GM19372 (cell line): ENCODE measurements at regions not wholly inside any gene's neighbourhood (a gene's known extent, or its start where the extent isn't known, plus 50 kb on each side); places are given as distances from the start of the nearest gene placed in this dataset.

ENCODE experiments used
- ATAC-seq: cut with Tn5 transposase; IDR thresholded peaks from one replicate; pipeline ENCODE4 v1.9.1; 2021; ENCODE audit warnings: mild to moderate bottlenecking, low read depth, moderate library complexity; ENCODE audit not compliant: unreplicated experiment

- no peak for ATAC-seq
Observed at GRCh38 chr5:77948476-77948875, 172.3 kb upstream of the TBCA start.

DNA sequence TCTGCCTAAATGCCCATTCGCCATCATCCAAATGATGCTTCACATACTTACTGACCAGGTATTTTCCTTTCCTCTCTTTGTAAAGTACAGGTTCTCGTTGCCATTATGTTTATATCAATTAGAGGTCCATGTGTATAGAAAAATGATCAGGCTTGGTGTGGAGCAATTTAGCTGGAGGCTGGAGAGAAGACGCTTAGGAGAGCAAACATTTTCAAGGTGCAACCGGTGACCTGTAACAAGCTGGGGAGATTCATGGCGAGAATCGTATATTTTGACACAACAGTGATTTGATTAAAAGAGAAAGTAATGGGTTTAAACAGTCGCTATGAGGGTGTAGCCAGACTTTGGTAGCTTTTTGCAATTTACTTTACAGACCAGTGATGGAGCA lies 170.9 kb upstream of the TBCA start:
- no peak for ATAC-seq

DNA sequence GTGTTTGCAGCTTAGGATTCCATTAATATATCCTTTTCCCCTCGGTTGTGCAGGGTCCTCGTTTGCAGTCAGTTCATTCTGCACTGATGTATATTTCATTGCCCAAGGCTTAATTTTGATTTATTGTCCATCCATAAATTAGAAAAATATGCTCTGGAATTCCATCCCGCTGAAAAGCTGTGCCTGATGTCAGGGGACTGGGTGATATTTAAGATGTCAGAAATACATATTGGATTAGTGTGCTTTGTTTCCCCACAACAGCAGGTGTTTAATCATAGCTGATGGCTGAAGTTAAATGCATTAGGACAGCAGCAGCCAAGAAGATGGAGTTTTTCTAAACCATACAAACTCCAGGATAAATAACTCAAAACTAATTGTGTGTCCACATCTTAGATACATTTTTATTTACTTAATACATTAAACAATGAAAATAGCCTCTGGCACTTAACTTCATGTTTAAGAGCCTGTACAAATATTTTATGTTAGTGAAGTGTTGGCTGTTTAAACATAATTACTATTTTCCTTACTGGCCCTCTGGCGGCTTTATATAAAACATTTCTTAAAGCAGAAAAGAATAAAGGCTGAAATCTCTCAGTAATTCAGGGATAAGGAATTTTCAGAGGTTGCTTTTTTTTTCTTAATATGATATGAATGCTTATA lies 170.4 kb upstream of the TBCA start:
- no peak for ATAC-seq

DNA sequence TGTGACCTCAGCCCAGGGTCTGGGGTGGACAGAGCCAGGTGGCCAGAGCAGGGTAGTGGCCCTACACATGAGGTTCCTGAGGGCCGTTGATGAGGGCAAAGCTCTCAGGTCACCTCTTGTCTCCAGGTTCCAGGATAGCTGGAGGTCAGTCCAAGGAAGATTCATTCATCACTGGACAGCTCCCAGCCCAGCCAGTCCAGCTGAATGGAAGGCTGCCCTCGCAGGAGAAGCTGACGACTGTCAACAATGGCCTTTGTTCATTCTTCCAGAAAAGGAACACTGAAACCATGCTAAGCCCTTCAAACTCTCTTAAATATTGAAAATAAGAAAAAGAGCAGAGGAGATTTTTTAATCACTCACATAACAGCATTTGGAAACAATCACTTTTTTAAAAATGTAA lies 169.7 kb upstream of the TBCA start:
- ATAC-seq = no peak

DNA sequence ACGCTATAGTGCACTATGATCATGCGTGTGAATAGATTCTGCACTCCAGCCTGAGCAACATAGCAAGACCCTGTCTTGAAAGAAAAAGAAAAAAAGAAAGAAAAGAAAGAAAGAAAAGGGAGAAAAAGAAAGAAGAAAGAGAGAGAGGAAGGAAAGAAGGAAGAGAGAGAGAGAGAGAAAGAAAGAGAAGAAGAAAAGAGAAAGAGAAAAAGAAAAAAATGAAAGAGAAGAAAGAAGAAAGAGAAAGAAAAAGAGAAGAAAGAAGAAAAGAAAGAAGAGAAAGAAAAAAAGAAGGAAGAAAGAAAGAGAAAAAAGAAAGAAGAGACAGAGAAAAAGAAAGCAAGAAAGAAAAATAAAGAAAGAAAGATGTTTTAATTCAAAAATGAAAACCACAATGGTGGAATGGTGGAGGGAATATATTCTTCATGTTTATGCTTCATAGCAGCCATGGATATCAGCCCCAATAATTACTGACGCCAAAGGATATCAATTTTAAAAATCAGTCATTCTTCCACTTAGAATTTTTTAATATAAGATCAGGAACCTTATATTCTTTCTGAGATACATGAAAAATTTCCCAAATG lies 168.7 kb upstream of the TBCA start:
- ATAC-seq = no peak

DNA sequence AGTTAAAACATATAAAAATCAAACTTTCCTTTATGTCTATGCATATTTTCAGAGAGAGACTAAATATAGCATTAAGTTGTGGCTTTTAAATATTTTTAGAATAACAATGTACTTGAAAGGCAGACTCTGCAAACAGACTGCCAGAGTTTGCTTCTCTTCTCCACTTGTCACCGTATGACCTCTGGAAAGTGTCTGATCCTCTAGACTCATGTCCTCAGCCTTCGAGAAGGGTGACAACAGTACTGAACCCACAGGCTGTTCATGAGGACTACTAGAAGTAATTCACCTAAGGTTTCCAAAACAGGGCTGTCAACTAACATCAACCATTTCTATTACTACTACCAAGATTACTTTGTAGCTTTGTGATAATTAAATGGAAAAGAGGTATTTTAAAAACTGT lies 167.7 kb upstream of the TBCA start:
- no peak for ATAC-seq

GRCh38 chr5:77942578-77943239 lies 166.6 kb upstream of the TBCA start:
- no peak for ATAC-seq

DNA sequence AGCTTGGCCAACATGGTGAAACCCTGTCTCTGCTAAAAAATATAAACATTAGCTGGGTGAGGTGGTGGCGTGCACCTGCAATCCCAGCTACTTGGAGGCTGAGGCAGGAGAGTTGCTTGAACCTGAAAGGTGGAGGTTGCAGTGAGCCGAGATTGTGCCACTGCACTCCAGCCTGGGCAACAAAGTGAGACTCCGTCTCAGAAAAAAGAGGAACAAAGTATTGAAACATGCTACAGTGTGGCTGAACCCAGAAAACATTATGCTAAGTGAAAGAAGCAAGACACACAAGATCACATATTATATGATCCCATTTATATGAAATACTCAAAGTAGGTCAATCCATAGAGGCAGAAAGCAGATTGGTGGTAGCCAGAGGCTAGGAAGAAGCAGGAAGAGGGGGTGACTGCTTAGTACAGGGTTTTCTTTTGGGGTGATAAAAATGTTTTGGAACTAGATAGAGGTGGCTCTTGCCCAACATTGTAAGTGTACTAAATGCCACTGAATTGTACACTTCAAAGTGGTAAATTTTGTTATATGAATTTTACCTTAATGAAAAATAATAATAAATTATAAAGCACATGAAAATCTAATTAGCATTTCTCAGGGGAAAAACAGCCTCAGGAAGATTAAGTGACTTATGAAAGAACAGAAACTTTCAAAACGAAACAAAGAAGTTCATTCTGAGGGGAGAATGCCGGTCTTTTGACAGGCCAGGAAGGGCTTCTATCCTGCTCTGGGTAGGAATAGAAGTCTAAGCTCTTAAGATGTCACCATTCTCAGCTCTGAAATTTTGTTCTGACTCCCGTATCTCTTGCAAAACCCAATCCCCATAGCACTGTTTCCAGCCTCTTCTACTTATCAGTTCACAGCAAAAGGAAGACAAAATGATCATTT lies 161.1 kb upstream of the TBCA start:
- peak; percentile 72 for ATAC-seq

- ATAC-seq = no peak
Observed at GRCh38 chr5:77936365-77936693, 160.2 kb upstream of the TBCA start.

GRCh38 chr5:77935506-77936364 lies 159.6 kb upstream of the TBCA start:
- no peak for ATAC-seq

GRCh38 chr5:77928776-77929300 lies 152.7 kb upstream of the TBCA start:
- no peak for ATAC-seq

GRCh38 chr5:77926337-77926736 lies 150.2 kb upstream of the TBCA start:
- no peak for ATAC-seq

GRCh38 chr5:77925503-77925902 lies 149.4 kb upstream of the TBCA start:
- no peak for ATAC-seq

- no peak for ATAC-seq
Observed at GRCh38 chr5:77924081-77924480, 147.9 kb upstream of the TBCA start.

DNA sequence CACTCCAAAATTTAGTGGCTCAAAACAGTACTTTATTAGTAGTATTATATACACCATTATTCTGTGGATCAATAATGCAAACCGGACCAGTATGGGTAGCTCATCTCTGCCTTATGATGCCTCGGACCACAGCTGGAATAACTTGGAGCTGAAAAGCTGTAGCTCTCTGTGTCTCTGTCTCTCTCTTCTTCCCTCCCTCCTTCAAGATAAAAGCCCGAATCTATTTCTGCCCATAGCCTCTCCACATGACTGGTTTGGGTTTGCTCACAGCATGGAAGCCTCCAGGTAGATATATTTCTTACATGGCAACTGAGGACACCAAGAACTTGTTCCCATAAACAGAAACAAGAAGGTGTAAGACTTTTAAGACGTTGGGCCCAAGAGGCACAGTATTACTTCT lies 147.5 kb upstream of the TBCA start:
- no peak for ATAC-seq

DNA sequence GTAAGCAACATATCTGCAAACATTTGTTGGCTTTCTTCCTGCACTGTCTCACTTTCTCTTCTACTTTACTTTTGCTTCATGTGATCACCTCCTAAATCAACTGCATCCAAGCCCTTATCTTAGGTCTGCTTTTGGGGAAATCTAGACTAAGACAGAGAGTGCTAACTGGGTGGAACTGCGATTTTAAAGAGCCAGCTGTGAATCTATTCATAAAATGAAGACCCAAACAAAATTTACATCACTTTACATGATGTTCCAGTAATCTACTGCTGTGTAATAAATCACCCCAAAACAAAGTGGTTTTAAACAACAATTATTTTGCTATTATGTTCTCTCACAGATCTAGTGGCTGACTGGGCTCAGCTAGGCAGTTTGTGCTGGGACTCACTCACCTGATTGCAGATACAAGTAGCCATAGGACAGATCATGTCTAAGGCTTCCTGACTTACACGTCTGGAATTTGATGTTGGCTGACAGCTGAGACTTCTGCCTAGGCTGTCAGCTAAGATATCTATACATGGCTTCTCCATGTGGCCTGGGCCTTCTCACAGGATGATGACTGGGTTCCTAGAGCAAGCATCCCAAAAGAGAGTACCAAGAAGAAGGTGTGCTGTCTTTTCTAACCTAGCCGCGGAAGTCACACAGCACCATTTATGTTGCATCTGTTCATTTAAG lies 145.1 kb upstream of the TBCA start:
- no peak for ATAC-seq

DNA sequence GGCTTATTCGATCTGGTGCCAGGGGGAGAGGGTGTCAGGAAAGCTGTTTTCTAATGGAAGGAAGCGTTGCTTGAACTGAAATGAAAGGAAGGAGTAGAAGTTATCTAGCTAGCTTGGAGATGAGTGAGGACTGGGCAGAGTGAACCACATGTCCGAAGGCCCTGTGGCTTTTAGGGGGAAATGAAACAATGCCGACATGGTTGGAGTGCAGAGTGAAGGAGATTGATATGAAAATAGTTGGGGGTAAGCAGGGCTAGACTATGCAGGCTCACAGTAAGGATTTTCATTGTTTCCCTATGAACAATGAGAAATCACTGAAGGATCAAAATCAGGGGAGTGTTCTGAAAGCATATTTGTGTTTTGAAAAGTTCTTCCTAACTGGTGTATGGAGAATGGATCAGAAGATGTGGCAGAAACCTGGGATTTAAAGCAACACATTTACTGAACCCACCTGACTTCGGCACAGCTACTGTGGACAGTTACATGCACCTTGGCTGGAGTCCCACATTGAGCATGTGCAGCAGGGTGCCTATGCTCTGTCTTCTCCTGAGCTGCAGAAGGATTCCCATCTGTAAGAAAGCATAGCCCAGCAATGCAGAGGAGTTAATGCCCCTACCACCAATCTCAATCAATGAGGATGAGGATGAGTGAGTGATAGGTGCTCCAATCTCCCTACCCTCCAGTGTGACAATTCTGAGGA lies 144.4 kb upstream of the TBCA start:
- ATAC-seq = no peak

GRCh38 chr5:77915346-77915745 lies 139.2 kb upstream of the TBCA start:
- ATAC-seq = no peak

DNA sequence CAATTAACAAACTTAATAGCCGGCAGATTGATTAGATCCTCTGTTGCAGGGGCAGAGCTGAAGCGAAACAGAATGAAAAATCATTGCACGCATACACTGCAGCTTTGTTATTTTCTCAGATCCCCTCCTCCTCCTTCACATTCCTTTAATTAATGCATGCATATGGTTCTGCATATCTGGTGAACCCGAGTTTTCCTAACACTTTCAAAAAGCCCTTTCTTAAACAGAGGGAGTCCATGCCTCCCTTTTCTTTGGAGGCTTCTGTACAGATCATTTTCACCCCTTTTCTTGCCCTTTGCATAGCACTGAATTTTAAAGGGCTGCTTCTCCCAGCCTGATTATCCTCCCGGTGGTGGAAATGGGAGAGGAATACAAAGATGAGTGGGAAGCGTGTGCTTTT lies 136.6 kb upstream of the TBCA start:
- ATAC-seq = no peak
